Panc1 (cell line): ENCODE measurements at regions not wholly inside any gene's neighbourhood (a gene's known extent, or its start where the extent isn't known, plus 50 kb on each side); places are given as distances from the start of the nearest gene placed in this dataset.

ENCODE experiments used
- POLR2AphosphoS5 ChIP-seq: IDR thresholded peaks from 2 replicates; pipeline ENCODE4 v1.6.1; 2012; ENCODE audit warnings: mild to moderate bottlenecking, low read depth, low read length, moderate library complexity
- SIN3A ChIP-seq: IDR thresholded peaks from 2 replicates; pipeline ENCODE4 v1.6.1; 2012; ENCODE audit warnings: low read depth, mild to moderate bottlenecking, low read length, moderate library complexity, borderline replicate concordance; ENCODE audit not compliant: insufficient read depth
- TCF7L2 ChIP-seq: IDR thresholded peaks from 2 replicates; pipeline ENCODE4 v1.6.1; 2011; ENCODE audit warnings: mild to moderate bottlenecking, low read depth, low read length, inconsistent platforms
- TF ChIP-seq, protein P1 (sequence below): fragments of 450-650 bp; IDR thresholded peaks from 2 replicates; pipeline ENCODE4 v1.5.1; 2017; ENCODE audit warnings: mild to moderate bottlenecking
- TF ChIP-seq, protein P2 (sequence below), 2 experiments: IDR thresholded peaks; 2 replicates each; pipeline ENCODE4 v1.6.1; 2011 to 2012; ENCODE audit warnings: low read depth in 2 of 2, control low read depth in 1 of 2, low read length in 1 of 2, mild to moderate bottlenecking in 1 of 2, moderate library complexity in 1 of 2; ENCODE audit not compliant: insufficient read depth in 1 of 2

DNA sequence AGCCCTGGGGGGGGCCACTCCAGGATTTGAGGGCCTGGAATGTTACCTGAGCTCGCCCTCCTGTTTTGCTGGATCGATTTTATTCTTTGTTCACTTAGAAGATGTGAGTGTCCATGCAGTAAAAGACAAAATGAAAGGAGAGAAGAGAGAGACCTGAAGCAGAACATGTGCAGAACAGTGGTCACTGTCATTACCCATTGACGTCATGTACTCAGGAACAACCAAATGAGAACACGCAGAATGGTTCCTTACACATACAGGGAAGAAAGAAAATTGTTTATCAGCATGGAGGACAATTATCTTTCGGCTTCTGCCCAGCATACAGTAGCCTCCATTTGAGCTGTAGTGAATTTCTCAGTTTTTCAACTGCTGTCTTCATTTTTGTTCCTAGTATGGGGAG, 258.1 kb downstream of the FNDC1 start:
- TF ChIP-seq, protein P1, sequence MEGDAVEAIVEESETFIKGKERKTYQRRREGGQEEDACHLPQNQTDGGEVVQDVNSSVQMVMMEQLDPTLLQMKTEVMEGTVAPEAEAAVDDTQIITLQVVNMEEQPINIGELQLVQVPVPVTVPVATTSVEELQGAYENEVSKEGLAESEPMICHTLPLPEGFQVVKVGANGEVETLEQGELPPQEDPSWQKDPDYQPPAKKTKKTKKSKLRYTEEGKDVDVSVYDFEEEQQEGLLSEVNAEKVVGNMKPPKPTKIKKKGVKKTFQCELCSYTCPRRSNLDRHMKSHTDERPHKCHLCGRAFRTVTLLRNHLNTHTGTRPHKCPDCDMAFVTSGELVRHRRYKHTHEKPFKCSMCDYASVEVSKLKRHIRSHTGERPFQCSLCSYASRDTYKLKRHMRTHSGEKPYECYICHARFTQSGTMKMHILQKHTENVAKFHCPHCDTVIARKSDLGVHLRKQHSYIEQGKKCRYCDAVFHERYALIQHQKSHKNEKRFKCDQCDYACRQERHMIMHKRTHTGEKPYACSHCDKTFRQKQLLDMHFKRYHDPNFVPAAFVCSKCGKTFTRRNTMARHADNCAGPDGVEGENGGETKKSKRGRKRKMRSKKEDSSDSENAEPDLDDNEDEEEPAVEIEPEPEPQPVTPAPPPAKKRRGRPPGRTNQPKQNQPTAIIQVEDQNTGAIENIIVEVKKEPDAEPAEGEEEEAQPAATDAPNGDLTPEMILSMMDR, result no peak
- TF ChIP-seq POLR2AphosphoS5 (no peak), TCF7L2 (no peak), SIN3A (no peak)
- TF ChIP-seq, protein P2, sequence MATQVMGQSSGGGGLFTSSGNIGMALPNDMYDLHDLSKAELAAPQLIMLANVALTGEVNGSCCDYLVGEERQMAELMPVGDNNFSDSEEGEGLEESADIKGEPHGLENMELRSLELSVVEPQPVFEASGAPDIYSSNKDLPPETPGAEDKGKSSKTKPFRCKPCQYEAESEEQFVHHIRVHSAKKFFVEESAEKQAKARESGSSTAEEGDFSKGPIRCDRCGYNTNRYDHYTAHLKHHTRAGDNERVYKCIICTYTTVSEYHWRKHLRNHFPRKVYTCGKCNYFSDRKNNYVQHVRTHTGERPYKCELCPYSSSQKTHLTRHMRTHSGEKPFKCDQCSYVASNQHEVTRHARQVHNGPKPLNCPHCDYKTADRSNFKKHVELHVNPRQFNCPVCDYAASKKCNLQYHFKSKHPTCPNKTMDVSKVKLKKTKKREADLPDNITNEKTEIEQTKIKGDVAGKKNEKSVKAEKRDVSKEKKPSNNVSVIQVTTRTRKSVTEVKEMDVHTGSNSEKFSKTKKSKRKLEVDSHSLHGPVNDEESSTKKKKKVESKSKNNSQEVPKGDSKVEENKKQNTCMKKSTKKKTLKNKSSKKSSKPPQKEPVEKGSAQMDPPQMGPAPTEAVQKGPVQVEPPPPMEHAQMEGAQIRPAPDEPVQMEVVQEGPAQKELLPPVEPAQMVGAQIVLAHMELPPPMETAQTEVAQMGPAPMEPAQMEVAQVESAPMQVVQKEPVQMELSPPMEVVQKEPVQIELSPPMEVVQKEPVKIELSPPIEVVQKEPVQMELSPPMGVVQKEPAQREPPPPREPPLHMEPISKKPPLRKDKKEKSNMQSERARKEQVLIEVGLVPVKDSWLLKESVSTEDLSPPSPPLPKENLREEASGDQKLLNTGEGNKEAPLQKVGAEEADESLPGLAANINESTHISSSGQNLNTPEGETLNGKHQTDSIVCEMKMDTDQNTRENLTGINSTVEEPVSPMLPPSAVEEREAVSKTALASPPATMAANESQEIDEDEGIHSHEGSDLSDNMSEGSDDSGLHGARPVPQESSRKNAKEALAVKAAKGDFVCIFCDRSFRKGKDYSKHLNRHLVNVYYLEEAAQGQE (IDR thresholded peaks at IDR 0.05; ENCODE audit: insufficient read depth in 1 of 2, low read depth in 2 of 2, low read length in 1 of 2), result no peak
